H1 (cell line): ENCODE measurements at regions not wholly inside any gene's neighbourhood (a gene's known extent, or its start where the extent isn't known, plus 50 kb on each side); places are given as distances from the start of the nearest gene placed in this dataset.

ENCODE experiments used
- CTCF ChIA-PET: fragments of 300-600 bp; sonication (Branson Sonifier 250); formaldehyde crosslinking; loops from one replicate; lab custom pipeline; 2021; ENCODE audit not compliant: partially characterized antibody; lab: Charles Lee
- POLR2A ChIA-PET: fragments of 300-600 bp; sonication (Branson Sonifier 250); formaldehyde crosslinking; loops from one replicate; lab custom pipeline; 2021; ENCODE audit warnings: inconsistent platforms; ENCODE audit not compliant: partially characterized antibody; lab: Charles Lee
- DNase-seq, 2 experiments: peaks; one replicate each; pipeline versions ENCODE4 v3.0.0 to v3.0.0-alpha.2; 2010 to 2022; ENCODE audit warnings: low spot score in 2 of 2, low read depth in 1 of 2, mixed read lengths in 1 of 2
- FAIRE-seq: peaks from 2 replicates; lab custom pipeline; 2011; peaks lifted over from hg19 to GRCh38; lab: Jason Lieb, UNC
- H2AFZ ChIP-seq: 2 replicates; pipeline ENCODE4 v1.8.1; 2012; ENCODE audit warnings: low read length, inconsistent platforms
- H2AK5ac ChIP-seq: 2 replicates; pipeline ENCODE4 v1.6.1; 2013; ENCODE audit warnings: low read depth, low read length
- H2BK120ac ChIP-seq: replicated peaks from 2 replicates; pipeline ENCODE3; 2013; ENCODE audit warnings: low read depth, low read length, inconsistent platforms
- H2BK12ac ChIP-seq: 2 replicates; pipeline ENCODE4 v1.6.1; 2013; ENCODE audit warnings: low read depth, low read length
- H2BK15ac ChIP-seq: 2 replicates; pipeline ENCODE4 v1.6.1; 2013; ENCODE audit warnings: low read length
- H2BK20ac ChIP-seq: 2 replicates; pipeline ENCODE4 v1.6.1; 2013; ENCODE audit warnings: low read length
- H2BK5ac ChIP-seq: 2 replicates; pipeline ENCODE4 v1.6.1; 2013; ENCODE audit warnings: low read depth, low read length
- H3K14ac ChIP-seq: 2 replicates; pipeline ENCODE4 v1.6.1; 2013; ENCODE audit warnings: inconsistent platforms; ENCODE audit not compliant: insufficient read length
- H3K18ac ChIP-seq: 2 replicates; pipeline ENCODE4 v1.6.1; 2013; ENCODE audit warnings: low read length; ENCODE audit errors: extremely low read depth
- H3K23ac ChIP-seq: 2 replicates; pipeline ENCODE4 v1.6.1; 2013; ENCODE audit warnings: inconsistent platforms; ENCODE audit not compliant: insufficient read length
- H3K23me2 ChIP-seq: 2 replicates; pipeline ENCODE4 v1.6.1; 2013; ENCODE audit warnings: low read depth, low read length
- H3K27ac ChIP-seq: 2 replicates; pipeline ENCODE4 v1.6.1; 2011; ENCODE audit warnings: low read depth, low read length, inconsistent platforms
- H3K27me3 ChIP-seq, 4 experiments: replicated peaks in 1 of 4; 1 replicate in 1 of 4; 2 replicates in 3 of 4; pipeline versions ENCODE4 v1.6.1 to v1.8.1; 2011 to 2013; ENCODE audit warnings: low read length in 3 of 4, mild to moderate bottlenecking in 3 of 4, inconsistent platforms in 2 of 4, mixed read lengths in 2 of 4, moderate library complexity in 1 of 4; ENCODE audit not compliant: control insufficient read depth in 3 of 4, insufficient read depth in 3 of 4; ENCODE audit errors: extremely low read depth in 1 of 4
- H3K36me3 ChIP-seq, 4 experiments: 2 replicates each; pipeline versions ENCODE4 v1.6.1 to v1.8.1; 2011 to 2013; ENCODE audit warnings: mild to moderate bottlenecking in 4 of 4, low read length in 3 of 4, moderate library complexity in 2 of 4, control low read depth in 1 of 4, inconsistent platforms in 1 of 4; ENCODE audit not compliant: insufficient read depth in 4 of 4, control insufficient read depth in 2 of 4
- H3K4ac ChIP-seq: replicated peaks from 2 replicates; pipeline ENCODE3; 2013; ENCODE audit warnings: low read length, low read depth, mixed read lengths, inconsistent platforms; ENCODE audit not compliant: insufficient read length
- H3K4me1 ChIP-seq, 4 experiments: replicated peaks in 1 of 4; 1 replicate in 1 of 4; 2 replicates in 3 of 4; pipeline versions ENCODE4 v1.6.1 to v1.8.1; 2011 to 2013; ENCODE audit warnings: low read length in 3 of 4, inconsistent platforms in 2 of 4, mixed read lengths in 1 of 4; ENCODE audit not compliant: insufficient read depth in 4 of 4, control insufficient read depth in 3 of 4
- H3K4me2 ChIP-seq, 2 experiments: 2 replicates each; pipeline versions ENCODE4 v1.6.1 to v1.8.1; 2011 to 2013; ENCODE audit warnings: low read depth in 2 of 2, low read length in 2 of 2, control low read depth in 1 of 2, inconsistent platforms in 1 of 2, mild to moderate bottlenecking in 1 of 2; ENCODE audit not compliant: insufficient read depth in 1 of 2
- H3K4me3 ChIP-seq, 4 experiments: fragments of 200-600, 300-600 bp in 1 of 4; sonication (generic), shearing (Covaris generic), sonication (Bioruptor Twin) in 1 of 4; 2 replicates each; pipeline versions ENCODE4 v1.5.1 to v1.8.1; 2011 to 2016; ENCODE audit warnings: low read length in 4 of 4, low read depth in 3 of 4, control low read depth in 2 of 4, inconsistent platforms in 2 of 4, mild to moderate bottlenecking in 2 of 4, mixed read lengths in 1 of 4, moderate library complexity in 1 of 4; ENCODE audit not compliant: insufficient read depth in 2 of 4; ENCODE audit errors: extremely low read depth in 1 of 4
- H3K56ac ChIP-seq: replicated peaks from 2 replicates; pipeline ENCODE3; 2013; ENCODE audit warnings: low read depth, mild to moderate bottlenecking, mixed read lengths, low read length, inconsistent platforms; ENCODE audit not compliant: insufficient read length
- H3K79me1 ChIP-seq: 2 replicates; pipeline ENCODE4 v1.6.1; 2013; ENCODE audit warnings: low read depth, low read length, control low read depth
- H3K79me2 ChIP-seq, 2 experiments: 2 replicates each; pipeline versions ENCODE4 v1.6.1 to v1.8.1; 2012 to 2013; ENCODE audit warnings: low read length in 2 of 2, mild to moderate bottlenecking in 2 of 2, inconsistent platforms in 1 of 2; ENCODE audit not compliant: insufficient read depth in 2 of 2, control insufficient read depth in 1 of 2
- H3K9ac ChIP-seq, 4 experiments: replicated peaks in 1 of 4; 1 replicate in 1 of 4; 2 replicates in 3 of 4; pipeline versions ENCODE4 v1.6.1 to v1.8.1; 2011 to 2013; ENCODE audit warnings: low read depth in 3 of 4, low read length in 3 of 4, control low read depth in 2 of 4, mild to moderate bottlenecking in 2 of 4, moderate library complexity in 2 of 4, inconsistent platforms in 1 of 4; ENCODE audit errors: extremely low read depth in 1 of 4
- H3K9me3 ChIP-seq, 2 experiments: 2 replicates each; pipeline versions ENCODE4 v1.6.1 to v1.8.1; 2012 to 2013; ENCODE audit warnings: mild to moderate bottlenecking in 2 of 2, moderate library complexity in 2 of 2, control low read depth in 1 of 2, inconsistent platforms in 1 of 2, low read depth in 1 of 2, low read length in 1 of 2, mixed read lengths in 1 of 2; ENCODE audit not compliant: insufficient read depth in 2 of 2
- H4K20me1 ChIP-seq, 2 experiments: replicated peaks in 1 of 2; 2 replicates each; pipeline versions ENCODE3 to v1.8.1; 2011 to 2013; ENCODE audit warnings: inconsistent platforms in 2 of 2, low read length in 2 of 2, mild to moderate bottlenecking in 1 of 2; ENCODE audit not compliant: insufficient read depth in 2 of 2, control insufficient read depth in 1 of 2
- H4K5ac ChIP-seq: 2 replicates; pipeline ENCODE4 v1.6.1; 2013; ENCODE audit warnings: low read length, low read depth, mixed read lengths, inconsistent platforms; ENCODE audit not compliant: insufficient read length
- H4K8ac ChIP-seq: 2 replicates; pipeline ENCODE4 v1.8.0; 2013; ENCODE audit warnings: mild to moderate bottlenecking, moderate library complexity, low read length, inconsistent platforms; ENCODE audit not compliant: insufficient read depth; ENCODE audit errors: extremely low read depth
- H4K91ac ChIP-seq: replicated peaks from 2 replicates; pipeline ENCODE3; 2013; ENCODE audit warnings: low read length, mixed read lengths, inconsistent platforms; ENCODE audit not compliant: insufficient read length
- BACH1 ChIP-seq: IDR thresholded peaks from 2 replicates; pipeline ENCODE4 v1.6.1; 2012; ENCODE audit warnings: low read length, improper control_type of control experiment
- CBX5 ChIP-seq: fragments of 300-800, 300-1000 bp; sonication (generic); IDR thresholded peaks from 2 replicates; pipeline ENCODE4 v1.7.1; 2016; ENCODE audit warnings: antibody characterized with exemption, low read length, low read depth
- CTBP2 ChIP-seq: IDR thresholded peaks from 2 replicates; pipeline ENCODE4 v1.7.0; 2011; ENCODE audit warnings: borderline replicate concordance, mild to moderate bottlenecking, moderate library complexity, mixed read lengths, low read length; ENCODE audit not compliant: insufficient read depth, insufficient read length
- HDAC6 ChIP-seq: IDR thresholded peaks from one replicate; pipeline ENCODE4 v1.7.1; 2012; ENCODE audit warnings: low read depth, mild to moderate bottlenecking, inconsistent platforms, low read length, moderate library complexity
- PHF8 ChIP-seq: fragments of 200-600 bp; sonication (generic); conservative IDR thresholded peaks from 2 replicates; pipeline ENCODE4 v1.7.1; 2012; ENCODE audit warnings: low read depth, mild to moderate bottlenecking, inconsistent platforms, low read length, moderate library complexity
- POU5F1 ChIP-seq: IDR thresholded peaks from 2 replicates; pipeline ENCODE4 v1.6.1; 2011; ENCODE audit warnings: low read depth, mild to moderate bottlenecking, low read length, moderate library complexity
- RFX5 ChIP-seq: IDR thresholded peaks from 2 replicates; pipeline ENCODE4 v1.6.1; 2011; ENCODE audit warnings: low read depth, low read length, improper control_type of control experiment, borderline replicate concordance
- RNF2 ChIP-seq: fragments of 200-900, 300-1000 bp; sonication (generic); IDR thresholded peaks from 2 replicates; pipeline ENCODE4 v1.7.1; 2016; ENCODE audit warnings: borderline replicate concordance, low read depth, mild to moderate bottlenecking, antibody characterized with exemption, low read length; ENCODE audit not compliant: poor library complexity, severe bottlenecking; ENCODE audit errors: missing control alignments
- SRF ChIP-seq: IDR thresholded peaks from 2 replicates; pipeline ENCODE4 v1.6.1; 2011; ENCODE audit warnings: mild to moderate bottlenecking, low read depth, low read length, moderate library complexity
- TAF7 ChIP-seq: optimal IDR thresholded peaks from 2 replicates; pipeline ENCODE3; 2011; ENCODE audit warnings: low read depth, mild to moderate bottlenecking, inconsistent platforms, low read length, moderate library complexity, borderline replicate concordance
- TEAD4 ChIP-seq: IDR thresholded peaks from 2 replicates; pipeline ENCODE4 v1.6.1; 2012; ENCODE audit warnings: low read depth, low read length, inconsistent platforms, mixed read lengths
- USF2 ChIP-seq: IDR thresholded peaks from 2 replicates; pipeline ENCODE4 v1.6.1; 2011; ENCODE audit warnings: low read length, improper control_type of control experiment
- TF ChIP-seq, protein P1 (sequence below): IDR thresholded peaks from 2 replicates; pipeline ENCODE4 v1.6.1; 2012; ENCODE audit warnings: inconsistent platforms

DNA sequence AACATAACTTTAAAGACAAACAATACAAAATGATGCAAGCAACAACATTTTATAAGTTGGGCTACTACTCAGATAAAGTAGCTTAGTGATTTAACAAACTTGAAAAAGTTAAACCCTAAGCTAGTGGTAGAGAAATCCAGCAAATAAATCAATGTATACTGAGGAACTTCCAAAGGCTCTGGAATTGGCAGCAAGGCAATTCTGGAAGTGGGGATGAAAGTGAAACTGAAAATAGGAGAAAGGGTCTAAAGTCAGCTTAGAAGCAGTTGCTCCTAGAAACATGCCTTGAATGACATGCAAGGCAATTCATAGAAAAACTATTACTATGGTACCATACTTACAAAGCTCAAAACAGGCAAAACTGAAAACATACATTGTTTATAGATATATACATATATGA, 90.0 kb upstream of the CAMK1G start:
- Histone ChIP-seq H3K14ac (no peak overlapping the region), H4K5ac (no peak overlapping the region), H3K9me3 (no peaks in the 10 kb centered on the region; a peak in 1 of 4 replicates), H2AK5ac (no peak overlapping the region), H2AFZ (no peak overlapping the region), H2BK15ac (no peak overlapping the region), H3K4ac (no peak overlapping the region), H3K18ac (no peak overlapping the region), H2BK5ac (no peak overlapping the region), H3K23ac (no peak overlapping the region), H3K56ac (no peak overlapping the region), H3K4me3 (no peak overlapping the region), H3K79me2 (no peaks in the 10 kb centered on the region), H3K4me2 (no peak overlapping the region), H4K91ac (no peak overlapping the region), H3K27me3 (peaks cover 0 to 1% (median 0%) of the 10 kb centered on the region in 4 experiments; a peak in 1 of 7 replicates), H4K8ac (no peak overlapping the region), H3K4me1 (no peaks in the 10 kb centered on the region; a peak in 1 of 7 replicates), H2BK120ac (no peak overlapping the region), H3K9ac (no peak overlapping the region), H2BK20ac (no peak overlapping the region), H3K36me3 (no peaks in the 10 kb centered on the region), H4K20me1 (no peaks in the 10 kb centered on the region), H3K27ac (no peak overlapping the region), H2BK12ac (no peak overlapping the region), H3K23me2 (no peaks in the 10 kb centered on the region), H3K79me1 (no peaks in the 10 kb centered on the region)
- TF ChIP-seq USF2 (no peak), PHF8 (no peak), SRF (no peak), TEAD4 (no peak), RNF2 (no peak), POU5F1 (no peak), CTBP2 (no peak), CBX5 (no peak), TAF7 (no peak), BACH1 (no peak), HDAC6 (no peak), RFX5 (no peak)
- TF ChIP-seq, protein P1, sequence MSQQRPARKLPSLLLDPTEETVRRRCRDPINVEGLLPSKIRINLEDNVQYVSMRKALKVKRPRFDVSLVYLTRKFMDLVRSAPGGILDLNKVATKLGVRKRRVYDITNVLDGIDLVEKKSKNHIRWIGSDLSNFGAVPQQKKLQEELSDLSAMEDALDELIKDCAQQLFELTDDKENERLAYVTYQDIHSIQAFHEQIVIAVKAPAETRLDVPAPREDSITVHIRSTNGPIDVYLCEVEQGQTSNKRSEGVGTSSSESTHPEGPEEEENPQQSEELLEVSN = no peak
- POLR2A ChIA-PET = no interaction called here
- no peak for DNase-seq
- no peak for FAIRE-seq
- CTCF ChIA-PET = interaction anchor here (0.9 to 8.0 kb wide), 4 partner anchors 17 to 56 kb away, joined by 3 to 63 read pairs (median 8); no protein-coding TSS in a partner anchor
